Epidermal melanocyte (primary cell): ENCODE measurements at regions not wholly inside any gene's neighbourhood (a gene's known extent, or its start where the extent isn't known, plus 50 kb on each side); places are given as distances from the start of the nearest gene placed in this dataset.
A peak's percentile ranks its signal among the peaks of the same experiment; 100 is the strongest.
"Not testable (repeated sequence)": the region's sequence is repeated elsewhere in the genome, so short reads cannot be mapped to it uniquely, and the experiment has no call there.

Experiments used
- DNase-seq: peaks from one replicate; pipeline ENCODE4 v3.0.0; 2011; ENCODE audit warnings: low spot score; ENCODE audit not compliant: insufficient read length

DNA sequence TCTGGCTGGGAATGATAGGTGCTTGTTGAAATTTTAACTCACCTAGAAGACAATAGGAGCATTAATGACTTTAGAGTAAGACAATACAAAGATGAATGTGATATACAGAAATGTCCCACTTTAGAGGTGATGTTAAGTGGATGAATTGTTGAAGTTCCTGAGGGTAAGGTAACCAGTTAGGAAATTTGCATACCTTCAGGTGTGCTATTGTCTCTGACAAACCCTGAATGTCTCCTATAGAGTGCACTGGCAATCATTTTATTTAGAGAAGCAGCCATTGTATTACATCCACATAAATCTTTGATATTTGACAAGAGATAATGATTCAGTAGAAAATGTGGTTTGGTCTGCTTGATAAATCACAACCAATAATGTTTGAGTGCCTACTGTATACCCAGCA is 228.5 kb downstream of the RNF144A start:
- no peak for DNase-seq

DNA sequence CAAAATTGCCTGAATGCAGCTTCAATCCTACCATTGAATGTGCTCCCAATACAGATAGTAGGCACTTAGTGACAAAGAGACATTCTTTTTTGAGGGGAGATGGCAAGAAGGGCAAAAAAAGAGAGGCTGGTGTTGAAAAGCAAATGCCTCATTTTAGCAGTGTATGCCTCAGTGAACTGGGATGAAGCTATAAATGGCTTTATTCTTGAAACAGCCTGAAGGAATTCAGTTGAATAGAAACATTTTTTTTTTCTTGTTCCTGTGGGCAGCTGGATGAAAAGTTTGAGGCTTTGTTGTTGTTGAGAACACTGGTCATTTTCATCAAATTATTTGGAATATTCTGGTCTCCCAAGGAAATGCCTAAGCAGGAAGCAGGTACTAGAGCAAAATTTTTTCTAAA is 228.9 kb downstream of the RNF144A start:
- DNase-seq: peak; percentile 38

- no peak for DNase-seq
These were observed 237.4 kb downstream of the RNF144A start for GRCh38 chr2:7154656-7155055.

DNA sequence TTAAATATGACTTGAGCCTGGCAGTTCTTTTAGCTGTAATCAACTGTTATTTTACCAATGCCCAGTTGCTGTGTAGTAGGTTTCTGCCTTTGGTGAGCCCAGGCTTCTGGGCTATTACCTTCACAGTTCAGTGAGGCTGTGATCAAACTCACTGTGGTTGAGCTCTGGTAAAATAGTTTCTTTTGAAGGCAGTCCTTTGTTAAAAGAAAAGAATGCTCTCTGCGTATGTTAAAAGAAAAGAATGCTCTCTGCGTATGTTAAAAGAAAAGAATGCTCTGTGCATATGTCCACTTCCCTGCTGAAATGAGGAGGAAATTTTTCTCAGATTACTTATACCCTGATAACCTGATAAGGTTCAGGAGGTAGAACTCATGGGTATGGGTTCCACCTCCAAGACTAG is 244.3 kb downstream of the RNF144A start:
- DNase-seq: no peak

DNA sequence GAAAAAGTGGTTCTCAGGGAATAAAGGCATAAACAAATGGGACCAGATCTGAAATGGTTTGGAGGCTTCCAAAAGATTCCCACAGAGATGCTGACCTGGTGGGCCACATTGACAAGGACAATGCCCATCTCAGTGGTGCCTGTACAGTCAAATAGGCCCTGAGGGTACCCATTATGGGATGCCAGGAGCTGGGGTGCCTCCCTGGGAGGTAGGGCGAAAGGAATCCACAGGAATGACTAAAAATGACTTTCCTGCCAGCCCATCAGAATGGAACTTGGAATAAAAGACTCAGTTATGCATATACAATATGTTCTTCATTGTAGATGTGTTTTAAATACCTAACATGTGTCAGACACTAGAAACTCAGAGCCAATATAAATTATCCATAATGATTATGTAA is 248.5 kb downstream of the RNF144A start:
- no peak for DNase-seq

- DNase-seq: no peak
These were observed 250.7 kb downstream of the RNF144A start for GRCh38 chr2:7167801-7168411.

DNA sequence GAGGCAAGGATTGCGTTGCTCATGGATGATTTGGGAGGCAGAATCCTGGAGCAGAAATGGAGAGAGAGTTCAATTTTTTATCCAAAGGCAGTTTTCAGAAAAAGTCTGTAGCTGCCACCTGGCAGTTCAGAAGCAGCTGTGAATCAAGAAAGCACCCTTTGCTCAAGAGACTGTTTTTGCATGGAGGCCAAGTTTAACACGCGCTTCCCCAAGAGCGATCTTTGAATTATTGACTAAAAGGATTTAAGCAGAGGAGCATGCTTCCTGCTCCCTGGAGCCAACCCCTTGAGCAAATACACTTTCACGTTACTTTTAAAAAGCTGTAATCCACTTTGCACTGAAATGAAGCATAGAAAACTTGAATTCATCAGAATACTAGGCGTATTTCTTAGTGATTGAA is 252.4 kb downstream of the RNF144A start:
- no peak for DNase-seq

DNA sequence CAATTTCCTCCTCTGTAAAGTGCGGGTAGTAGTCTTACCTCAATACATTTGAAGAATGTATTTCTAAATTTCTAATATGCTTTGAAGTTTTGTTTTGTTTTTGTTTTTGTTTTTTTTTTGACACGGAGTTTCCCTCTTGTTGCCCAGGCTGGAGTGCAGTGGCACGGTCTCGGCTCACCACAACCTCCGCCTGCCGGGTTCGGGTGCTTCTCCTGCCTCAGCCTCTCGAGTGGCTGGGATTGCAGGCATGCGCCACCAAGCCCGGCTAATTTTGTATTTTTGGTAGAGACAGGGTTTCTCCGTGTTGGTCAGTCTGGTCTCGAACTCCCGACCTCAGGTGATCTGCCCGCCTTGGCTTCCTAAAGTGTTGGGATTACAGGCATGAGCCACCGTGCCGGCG is 261.8 kb downstream of the RNF144A start:
- not testable (repeated sequence) for DNase-seq

DNA sequence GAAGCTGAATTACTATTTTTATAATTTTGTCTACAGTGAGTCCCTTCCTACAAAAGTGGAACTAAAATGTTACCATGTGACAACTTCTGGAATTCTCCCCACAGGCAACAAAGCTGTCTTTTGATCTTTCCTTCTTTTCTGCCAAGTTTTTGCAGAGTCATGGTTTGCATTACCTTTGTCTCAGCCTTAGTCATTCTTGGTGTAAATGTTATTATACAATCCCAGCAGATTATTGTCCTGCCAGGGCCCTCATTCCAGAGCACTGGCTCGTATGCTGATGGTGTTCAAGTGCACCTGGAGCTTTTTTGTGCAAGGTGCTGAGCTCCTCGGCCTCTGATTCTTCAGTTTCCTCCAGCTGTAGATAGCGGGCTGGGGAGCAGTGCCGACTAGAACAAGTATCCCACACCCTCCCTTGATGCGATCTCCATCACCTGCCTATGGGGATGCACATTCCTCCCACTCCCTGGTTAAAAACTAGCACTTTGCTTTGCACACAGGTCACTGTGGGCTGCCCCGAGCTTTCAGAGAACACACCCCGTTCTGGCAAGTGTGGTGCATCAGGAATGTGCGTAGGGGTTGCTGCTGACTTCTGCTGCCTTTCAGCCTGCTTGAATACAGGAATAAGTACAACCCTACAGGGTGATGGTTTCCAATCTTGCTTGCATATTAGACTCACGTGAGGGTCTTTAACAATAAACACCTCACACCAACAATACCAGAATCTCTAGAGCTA is 263.6 kb downstream of the RNF144A start:
- no peak for DNase-seq

DNA sequence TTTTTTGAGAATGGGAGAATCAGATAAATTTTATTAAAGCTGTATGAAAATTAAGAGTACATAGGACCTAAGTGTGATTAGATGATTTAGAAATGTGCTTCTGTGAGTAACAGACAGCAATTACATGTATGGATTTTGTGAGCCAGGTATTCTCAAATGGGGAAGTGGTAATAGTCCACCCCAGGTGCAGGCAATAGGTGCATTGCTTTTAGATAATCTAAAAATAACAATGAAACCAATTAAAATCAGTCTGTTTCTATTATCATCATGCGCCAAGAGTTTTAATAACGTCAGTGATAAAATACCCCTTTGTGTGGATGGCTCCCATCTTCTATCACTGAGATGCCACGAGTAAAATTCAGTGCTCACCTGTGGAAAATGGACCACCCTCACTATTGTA is 265.3 kb downstream of the RNF144A start:
- no peak for DNase-seq

GRCh38 chr2:7189106-7189505 is 271.9 kb downstream of the RNF144A start:
- no peak for DNase-seq

DNA sequence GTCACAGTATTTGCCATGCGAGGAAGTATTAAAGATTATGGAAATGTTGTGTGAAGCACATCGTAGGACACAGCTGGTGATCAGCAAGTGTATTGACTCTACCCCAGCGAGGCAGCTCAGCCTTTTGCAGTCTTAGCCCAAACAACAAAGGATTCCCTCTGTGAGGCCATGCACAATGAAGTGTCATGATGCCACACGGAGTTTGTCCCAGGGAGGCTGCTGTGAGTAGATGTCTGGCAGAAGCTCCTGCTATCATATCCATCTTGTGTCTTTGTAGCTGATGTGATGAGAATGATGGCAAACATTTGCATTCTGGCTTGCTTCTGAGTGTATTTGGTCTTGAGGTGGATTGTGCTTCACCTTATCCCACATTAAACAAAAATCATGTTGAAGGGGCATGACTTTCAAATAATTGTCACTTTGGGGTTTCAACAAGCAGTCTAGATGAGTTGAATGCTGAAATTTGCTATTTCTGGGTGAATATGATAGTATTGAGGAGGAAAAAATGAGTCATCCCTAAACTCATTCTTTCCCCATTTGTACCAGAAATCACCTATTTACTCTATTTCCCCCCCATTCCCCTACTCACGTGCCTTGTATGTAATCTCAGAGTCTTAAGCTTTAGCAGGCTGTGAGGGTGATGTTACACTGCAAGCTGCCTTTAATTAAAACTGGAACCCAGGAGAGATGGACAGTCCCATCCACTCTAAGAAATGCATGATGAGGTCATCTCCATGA is 273.5 kb downstream of the RNF144A start:
- DNase-seq: no peak

GRCh38 chr2:7191932-7192331 is 274.7 kb downstream of the RNF144A start:
- peak; percentile 52 for DNase-seq

GRCh38 chr2:7193457-7193856 is 276.2 kb downstream of the RNF144A start:
- DNase-seq: no peak

DNA sequence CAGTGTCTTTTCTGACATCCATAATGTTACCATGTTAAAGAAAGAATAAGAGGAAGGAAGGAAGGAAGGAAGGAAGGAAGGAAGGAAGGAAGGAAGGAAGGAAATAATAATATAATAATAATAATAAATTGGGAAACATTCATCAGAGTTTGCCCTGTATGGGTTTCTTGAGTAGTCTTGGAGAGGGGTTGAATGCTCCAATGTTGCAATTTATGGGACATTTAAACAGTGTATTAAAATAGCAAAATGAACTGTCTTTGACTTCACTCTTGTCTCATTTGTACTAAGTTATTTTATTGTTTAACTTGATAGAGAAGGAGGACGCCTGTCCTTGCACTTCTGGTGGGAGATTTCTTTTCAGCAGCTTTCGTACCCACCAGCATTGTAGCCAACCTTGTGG is 277.7 kb downstream of the RNF144A start:
- DNase-seq: no peak

- DNase-seq: no peak
These were observed 279.7 kb downstream of the RNF144A start for GRCh38 chr2:7196883-7197282.

- no peak for DNase-seq
These were observed 284.6 kb downstream of the RNF144A start for GRCh38 chr2:7201851-7202250.

- DNase-seq: peak; percentile 78
These were observed 285.9 kb downstream of the RNF144A start for GRCh38 chr2:7203056-7203467.

GRCh38 chr2:7205151-7205830 is 288.1 kb downstream of the RNF144A start:
- no peak for DNase-seq

GRCh38 chr2:7206111-7206810 is 289.0 kb downstream of the RNF144A start:
- DNase-seq: no peak

DNA sequence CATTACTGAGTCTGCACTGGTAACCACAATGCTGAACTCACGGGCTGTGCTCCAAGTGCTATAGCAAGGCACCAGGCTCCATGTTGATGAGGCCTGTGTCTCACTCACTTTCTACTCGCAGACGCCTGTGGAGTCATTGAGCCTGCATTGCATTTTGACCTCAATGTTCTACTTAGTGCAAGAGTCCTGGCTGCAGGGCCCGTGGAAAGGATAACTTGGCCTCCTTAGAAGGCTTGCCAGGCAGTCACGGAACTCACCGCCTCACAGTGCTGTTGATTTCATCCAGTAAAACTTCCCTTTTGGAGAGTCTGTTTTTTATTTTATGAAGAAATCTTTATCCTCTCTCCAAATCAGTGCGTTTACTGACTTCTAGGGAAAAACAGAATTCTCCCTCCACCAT is 290.4 kb downstream of the RNF144A start:
- DNase-seq: no peak
